ENCODE measurements at regions not wholly inside any gene's neighbourhood (a gene's known extent, or its start where the extent isn't known, plus 50 kb on each side); places are given as distances from the start of the nearest gene placed in this dataset.

- FAIRE-seq (no peak), DNase-seq (ENCODE audit: low read depth in 1 of 2, low spot score in 2 of 2) (no peak)
- WGBS, 2 experiments (ENCODE audit: extremely low coverage in 1 of 2, insufficient coverage in 1 of 2, insufficient read length in 1 of 2, insufficient replicate concordance in 2 of 2, low coverage in 1 of 2, low lambda C conversion rate in 2 of 2, missing lambda C conversion rate in 1 of 2): 86% methylated on average over 4 of the region's 4 CpGs; no CpG with 5 or more reads in 1 of the 2 experiments
- no peak overlapping the region for H3K14ac ChIP-seq (ENCODE audit: insufficient read length)
- no peak overlapping the region for H4K91ac ChIP-seq (replicated peaks; ENCODE audit: insufficient read length, low read length)
- POLR2A ChIA-PET (ENCODE audit: partially characterized antibody): no interaction called here
- no peaks in the 10 kb centered on the region; a peak in 1 of 7 replicates for H3K27me3 ChIP-seq (replicated peaks in 1 of 4; ENCODE audit: control insufficient read depth in 3 of 4, extremely low read depth in 1 of 4, insufficient read depth in 3 of 4, low read length in 3 of 4)
- H2BK12ac ChIP-seq (ENCODE audit: low read depth, low read length): no peak overlapping the region
- H3K79me2 ChIP-seq (ENCODE audit: control insufficient read depth in 1 of 2, insufficient read depth in 2 of 2, low read length in 2 of 2): no peaks in the 10 kb centered on the region
- H3K79me1 ChIP-seq (ENCODE audit: low read depth, low read length): no peaks in the 10 kb centered on the region
- H3K23me2 ChIP-seq (ENCODE audit: low read depth, low read length): no peaks in the 10 kb centered on the region
- H3K9me3 ChIP-seq (ENCODE audit: insufficient read depth in 2 of 2, low read depth in 1 of 2, low read length in 1 of 2): no peaks in the 10 kb centered on the region
- H4K20me1 ChIP-seq (replicated peaks in 1 of 2; ENCODE audit: control insufficient read depth in 1 of 2, insufficient read depth in 2 of 2, low read length in 2 of 2): no peaks in the 10 kb centered on the region
- H3K4me2 ChIP-seq (ENCODE audit: insufficient read depth in 1 of 2, low read depth in 2 of 2, low read length in 2 of 2): no peak overlapping the region
- no peak overlapping the region for H2BK20ac ChIP-seq (ENCODE audit: low read length)
- H2BK5ac ChIP-seq (ENCODE audit: low read depth, low read length): no peak overlapping the region
- no peak overlapping the region for H2BK120ac ChIP-seq (replicated peaks; ENCODE audit: low read depth, low read length)
- H3K9ac ChIP-seq (replicated peaks in 1 of 4; ENCODE audit: extremely low read depth in 1 of 4, low read depth in 3 of 4, low read length in 3 of 4): no peak overlapping the region
- H2AK5ac ChIP-seq (ENCODE audit: low read depth, low read length): no peak overlapping the region
- H3K18ac ChIP-seq (ENCODE audit: extremely low read depth, low read length): no peak overlapping the region
- H3K56ac ChIP-seq (replicated peaks; ENCODE audit: insufficient read length, low read depth, low read length): no peak overlapping the region
- H3K4me3 ChIP-seq (ENCODE audit: extremely low read depth in 1 of 4, insufficient read depth in 2 of 4, low read depth in 3 of 4, low read length in 4 of 4): no peak overlapping the region
- CTCF ChIA-PET (ENCODE audit: partially characterized antibody): interaction anchor here (1.1 kb wide), 1 partner anchor 125 kb away, joined by 3 read pairs; no protein-coding TSS in a partner anchor
- H3K4ac ChIP-seq (replicated peaks; ENCODE audit: insufficient read length, low read depth, low read length): no peak overlapping the region
- peaks cover 0 to 4% (median under 1%) of the 10 kb centered on the region in 4 experiments; a peak in 3 of 7 replicates for H3K4me1 ChIP-seq (replicated peaks in 1 of 4; ENCODE audit: control insufficient read depth in 3 of 4, insufficient read depth in 4 of 4, low read length in 3 of 4)
- no peaks in the 10 kb centered on the region for H3K36me3 ChIP-seq (ENCODE audit: control insufficient read depth in 2 of 4, insufficient read depth in 4 of 4, low read length in 3 of 4)
- no peak overlapping the region for H4K8ac ChIP-seq (ENCODE audit: extremely low read depth, insufficient read depth, low read length)
- H3K27ac ChIP-seq (ENCODE audit: low read depth, low read length): no peak overlapping the region
- H2AFZ ChIP-seq (ENCODE audit: low read length): no peak overlapping the region
- peak overlapping the region; percentile 88 for H2BK15ac ChIP-seq (ENCODE audit: low read length)
- H3K23ac ChIP-seq (ENCODE audit: insufficient read length): no peak overlapping the region
- no peak overlapping the region for H4K5ac ChIP-seq (ENCODE audit: insufficient read length, low read depth, low read length)
- TF ChIP-seq, protein P1, sequence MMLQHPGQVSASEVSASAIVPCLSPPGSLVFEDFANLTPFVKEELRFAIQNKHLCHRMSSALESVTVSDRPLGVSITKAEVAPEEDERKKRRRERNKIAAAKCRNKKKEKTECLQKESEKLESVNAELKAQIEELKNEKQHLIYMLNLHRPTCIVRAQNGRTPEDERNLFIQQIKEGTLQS (IDR thresholded peaks at IDR 0.05; ENCODE audit: insufficient read depth, low read depth, low read length): no peak
- no peak for TF ChIP-seq JUN (IDR thresholded peaks at IDR 0.05; ENCODE audit: low read depth, low read length)
- TF ChIP-seq ASH2L (IDR thresholded peaks at IDR 0.05; ENCODE audit: low read length): no peak
Observed at GRCh38 chr2:105618351-105618659, 126.4 kb upstream of the NCK2 start.
